Adrenal gland (tissue), 5 donors: ENCODE measurements at regions not wholly inside any gene's neighbourhood (a gene's known extent, or its start where the extent isn't known, plus 50 kb on each side); places are given as distances from the start of the nearest gene placed in this dataset.

ENCODE experiments used
- CTCF ChIP-seq, 6 experiments: fragments of 450-650 bp in 4 of 6; fragments of 200-600 bp in 2 of 6; sonication (generic) in 1 of 6; IDR thresholded peaks; 1 replicate in 5 of 6; 2 replicates in 1 of 6; pipeline versions ENCODE4 v1.5.1 to v1.8.0; 2016 to 2021; ENCODE audit warnings: antibody characterized with exemption in 6 of 6, mild to moderate bottlenecking in 2 of 6, moderate library complexity in 1 of 6
- POLR2A ChIP-seq, 2 donors: fragments of 450-650 bp; IDR thresholded peaks; one replicate each; pipeline ENCODE4 v1.6.1; 2017; ENCODE audit warnings: antibody characterized with exemption in 2 of 2, mild to moderate bottlenecking in 2 of 2, moderate library complexity in 1 of 2
- donor health status: DM: no; HTN: no; CAD: no.

GRCh38 chr3:41138146-41138545 is 61.2 kb upstream of the CTNNB1 start:
- no peak for TF ChIP-seq CTCF (IDR thresholded peaks at IDR 0.05)
- no peak for TF ChIP-seq POLR2A (IDR thresholded peaks at IDR 0.05)
